ENCODE measurements at regions not wholly inside any gene's neighbourhood (a gene's known extent, or its start where the extent isn't known, plus 50 kb on each side); places are given as distances from the start of the nearest gene placed in this dataset.

DNA sequence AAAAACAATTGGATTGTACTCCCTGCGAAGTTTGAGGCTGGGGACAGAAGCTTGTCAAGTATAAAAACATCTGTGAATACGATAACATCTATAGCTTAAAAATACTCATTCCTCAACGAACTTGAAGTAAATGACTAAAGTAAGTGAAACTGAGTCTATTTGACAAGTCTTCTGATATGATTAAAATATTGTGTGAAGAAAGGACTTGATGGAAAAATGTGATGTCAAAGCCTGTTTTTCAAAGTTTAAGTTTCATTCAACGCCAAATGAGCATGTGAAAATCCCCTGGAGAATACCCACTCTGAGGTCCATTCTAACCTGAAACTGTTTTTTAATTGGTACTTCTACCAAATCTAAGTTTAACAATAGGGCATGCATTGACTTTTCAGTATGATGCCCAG, 122.3 kb upstream of the MDFIC start:
- TF ChIP-seq JUND (IDR thresholded peaks at IDR 0.05; ENCODE audit: borderline replicate concordance, low read depth, low read length) (no peak), JUND (tag; IDR thresholded peaks at IDR 0.05; ENCODE audit: borderline replicate concordance, low read depth, low read length) (no peak), ZBTB17 (CRISPR knock-in tag; IDR thresholded peaks at IDR 0.05) (no peak), EP300 (IDR thresholded peaks at IDR 0.05; ENCODE audit: low read length) (no peak), ZNF133 (CRISPR knock-in tag; IDR thresholded peaks at IDR 0.05) (no peak), NFIC (IDR thresholded peaks at IDR 0.05) (no peak)
